ENCODE measurements at regions not wholly inside any gene's neighbourhood (a gene's known extent, or its start where the extent isn't known, plus 50 kb on each side); places are given as distances from the start of the nearest gene placed in this dataset.

- TF ChIP-seq CTCF (IDR thresholded peaks at IDR 0.05; ENCODE audit: insufficient read depth, low read length, severe bottlenecking): no peak
- no peaks in the 10 kb centered on the region for H3K27me3 ChIP-seq (ENCODE audit: control insufficient read depth, insufficient read depth, low read length)
- DNase-seq (ENCODE audit: low read depth) (no peak), FAIRE-seq (peak; percentile 18)
- no peaks in the 10 kb centered on the region for H3K36me3 ChIP-seq (ENCODE audit: control insufficient read depth, insufficient read depth, low read length)
- no peak overlapping the region for H3K4me3 ChIP-seq (ENCODE audit: low read depth, low read length)
Observed at GRCh38 chr13:111394211-111394922, 73.9 kb downstream of the TEX29 start.

- H3K36me3 ChIP-seq (ENCODE audit: control insufficient read depth, insufficient read depth, low read length): no peaks in the 10 kb centered on the region
- H3K27me3 ChIP-seq (ENCODE audit: control insufficient read depth, insufficient read depth, low read length): no peaks in the 10 kb centered on the region
- H3K4me3 ChIP-seq (ENCODE audit: low read depth, low read length): no peak overlapping the region
- DNase-seq (ENCODE audit: low read depth) (no peak), FAIRE-seq (no peak)
- TF ChIP-seq CTCF (IDR thresholded peaks at IDR 0.05; ENCODE audit: insufficient read depth, low read length, severe bottlenecking): no peak
Observed at GRCh38 chr13:111395511-111396393, 75.3 kb downstream of the TEX29 start.

GRCh38 chr13:111396457-111396856 is 76.0 kb downstream of the TEX29 start:
- FAIRE-seq (no peak), DNase-seq (ENCODE audit: low read depth) (no peak)
- TF ChIP-seq CTCF (IDR thresholded peaks at IDR 0.05; ENCODE audit: insufficient read depth, low read length, severe bottlenecking): no peak
- Histone ChIP-seq H3K4me3 (ENCODE audit: low read depth, low read length) (no peak overlapping the region), H3K36me3 (ENCODE audit: control insufficient read depth, insufficient read depth, low read length) (no peaks in the 10 kb centered on the region), H3K27me3 (ENCODE audit: control insufficient read depth, insufficient read depth, low read length) (no peaks in the 10 kb centered on the region)

GRCh38 chr13:111397202-111397880 is 76.9 kb downstream of the TEX29 start:
- Histone ChIP-seq H3K36me3 (ENCODE audit: control insufficient read depth, insufficient read depth, low read length) (no peaks in the 10 kb centered on the region), H3K4me3 (ENCODE audit: low read depth, low read length) (no peak overlapping the region), H3K27me3 (ENCODE audit: control insufficient read depth, insufficient read depth, low read length) (no peaks in the 10 kb centered on the region)
- no peak for TF ChIP-seq CTCF (IDR thresholded peaks at IDR 0.05; ENCODE audit: insufficient read depth, low read length, severe bottlenecking)
- no peak for DNase-seq (ENCODE audit: low read depth)
- no peak for FAIRE-seq

- FAIRE-seq (no peak), DNase-seq (ENCODE audit: low read depth) (no peak)
- no peak overlapping the region for H3K4me3 ChIP-seq (ENCODE audit: low read depth, low read length)
- TF ChIP-seq CTCF (IDR thresholded peaks at IDR 0.05; ENCODE audit: insufficient read depth, low read length, severe bottlenecking): no peak
- no peaks in the 10 kb centered on the region for H3K27me3 ChIP-seq (ENCODE audit: control insufficient read depth, insufficient read depth, low read length)
- no peaks in the 10 kb centered on the region for H3K36me3 ChIP-seq (ENCODE audit: control insufficient read depth, insufficient read depth, low read length)
Observed at GRCh38 chr13:111398196-111398595, 77.8 kb downstream of the TEX29 start.

All from bronchial epithelial cell (primary cell).